ENCODE measurements at regions not wholly inside any gene's neighbourhood (a gene's known extent, or its start where the extent isn't known, plus 50 kb on each side); places are given as distances from the start of the nearest gene placed in this dataset.

DNA sequence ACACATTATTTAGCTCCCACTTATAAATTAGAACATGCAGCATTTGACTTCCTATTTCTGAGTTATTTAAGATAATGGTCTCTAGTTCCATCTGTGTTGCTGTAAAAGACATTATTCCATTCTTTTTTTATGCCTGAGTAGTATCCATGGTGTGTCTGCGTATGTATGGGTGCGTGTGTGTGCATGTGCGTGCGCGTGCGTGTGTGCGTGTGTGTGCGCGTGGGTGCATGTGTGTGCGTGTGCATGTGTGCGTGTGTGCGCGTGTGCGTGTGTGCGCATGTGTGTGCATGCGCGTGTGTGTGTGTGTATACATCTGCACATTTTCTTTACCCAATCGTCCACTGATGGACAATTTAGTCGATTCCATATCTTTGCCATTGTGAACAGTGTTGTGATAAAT is 479.4 kb upstream of the TMEM132C start:
- no peaks in the 10 kb centered on the region for H3K27me3 ChIP-seq (ENCODE audit: low read length)
- no peak overlapping the region for H3K4me3 ChIP-seq (ENCODE audit: insufficient read depth, low read length, poor library complexity, severe bottlenecking)
- no peaks in the 10 kb centered on the region for H4K20me1 ChIP-seq (ENCODE audit: low read depth, low read length)
- no peak overlapping the region for H3K9ac ChIP-seq (ENCODE audit: low read length)
- H3K9me3 ChIP-seq (ENCODE audit: insufficient read depth, low read length): no peaks in the 10 kb centered on the region
- no peaks in the 10 kb centered on the region for H3K79me2 ChIP-seq (ENCODE audit: insufficient read depth, low read length)
- H3K4me2 ChIP-seq (ENCODE audit: low read depth, low read length, poor library complexity, severe bottlenecking): no peak overlapping the region
- no peaks in the 10 kb centered on the region for H3K36me3 ChIP-seq (ENCODE audit: low read length)
- TF ChIP-seq EZH2phosphoT487 (conservative IDR thresholded peaks at IDR 0.05; ENCODE audit: low read length): no peak
- TF ChIP-seq, protein P1, sequence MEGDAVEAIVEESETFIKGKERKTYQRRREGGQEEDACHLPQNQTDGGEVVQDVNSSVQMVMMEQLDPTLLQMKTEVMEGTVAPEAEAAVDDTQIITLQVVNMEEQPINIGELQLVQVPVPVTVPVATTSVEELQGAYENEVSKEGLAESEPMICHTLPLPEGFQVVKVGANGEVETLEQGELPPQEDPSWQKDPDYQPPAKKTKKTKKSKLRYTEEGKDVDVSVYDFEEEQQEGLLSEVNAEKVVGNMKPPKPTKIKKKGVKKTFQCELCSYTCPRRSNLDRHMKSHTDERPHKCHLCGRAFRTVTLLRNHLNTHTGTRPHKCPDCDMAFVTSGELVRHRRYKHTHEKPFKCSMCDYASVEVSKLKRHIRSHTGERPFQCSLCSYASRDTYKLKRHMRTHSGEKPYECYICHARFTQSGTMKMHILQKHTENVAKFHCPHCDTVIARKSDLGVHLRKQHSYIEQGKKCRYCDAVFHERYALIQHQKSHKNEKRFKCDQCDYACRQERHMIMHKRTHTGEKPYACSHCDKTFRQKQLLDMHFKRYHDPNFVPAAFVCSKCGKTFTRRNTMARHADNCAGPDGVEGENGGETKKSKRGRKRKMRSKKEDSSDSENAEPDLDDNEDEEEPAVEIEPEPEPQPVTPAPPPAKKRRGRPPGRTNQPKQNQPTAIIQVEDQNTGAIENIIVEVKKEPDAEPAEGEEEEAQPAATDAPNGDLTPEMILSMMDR (IDR thresholded peaks at IDR 0.05; ENCODE audit: insufficient read depth, low read length, poor library complexity, severe bottlenecking): no peak
- H3K27ac ChIP-seq (ENCODE audit: low read depth, low read length): no peak overlapping the region
- H3K9me2 ChIP-seq (replicated peaks; ENCODE audit: insufficient read depth, low read length): no peaks in the 10 kb centered on the region
- H3F3A ChIP-seq (ENCODE audit: insufficient read depth): no peaks in the 10 kb centered on the region
- no peak overlapping the region for H2AFZ ChIP-seq (ENCODE audit: low read depth, low read length, severe bottlenecking)

DNA sequence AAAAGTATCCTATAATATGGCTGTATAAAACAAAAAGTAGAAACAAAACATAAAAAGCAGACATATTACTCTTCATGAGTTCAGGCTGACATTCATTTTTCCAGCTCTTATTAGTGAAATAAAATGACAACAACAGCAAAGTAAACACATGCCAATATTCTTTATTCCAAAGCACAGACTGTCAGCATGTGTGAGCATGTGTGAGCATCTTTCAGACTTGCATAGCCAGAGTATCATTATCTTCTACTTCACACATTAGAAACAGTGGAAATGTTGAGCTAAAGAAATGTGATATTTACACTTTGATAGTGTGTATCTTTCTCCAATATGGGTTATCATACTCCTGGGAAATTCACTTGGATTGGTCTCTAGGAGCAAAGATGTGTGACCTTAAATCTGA is 476.6 kb upstream of the TMEM132C start:
- Histone ChIP-seq H2AFZ (ENCODE audit: low read depth, low read length, severe bottlenecking) (no peak overlapping the region), H3F3A (ENCODE audit: insufficient read depth) (no peaks in the 10 kb centered on the region), H3K9me3 (ENCODE audit: insufficient read depth, low read length) (no peaks in the 10 kb centered on the region), H3K27me3 (ENCODE audit: low read length) (no peaks in the 10 kb centered on the region), H3K4me3 (ENCODE audit: insufficient read depth, low read length, poor library complexity, severe bottlenecking) (no peak overlapping the region), H3K27ac (ENCODE audit: low read depth, low read length) (no peak overlapping the region), H3K9ac (ENCODE audit: low read length) (no peak overlapping the region), H3K9me2 (replicated peaks; ENCODE audit: insufficient read depth, low read length) (no peaks in the 10 kb centered on the region), H3K4me2 (ENCODE audit: low read depth, low read length, poor library complexity, severe bottlenecking) (no peak overlapping the region), H4K20me1 (ENCODE audit: low read depth, low read length) (no peaks in the 10 kb centered on the region), H3K36me3 (ENCODE audit: low read length) (no peaks in the 10 kb centered on the region), H3K79me2 (ENCODE audit: insufficient read depth, low read length) (no peaks in the 10 kb centered on the region)
- TF ChIP-seq, protein P1 (IDR thresholded peaks at IDR 0.05; ENCODE audit: insufficient read depth, low read length, poor library complexity, severe bottlenecking): no peak
- no peak for TF ChIP-seq EZH2phosphoT487 (conservative IDR thresholded peaks at IDR 0.05; ENCODE audit: low read length)

DNA sequence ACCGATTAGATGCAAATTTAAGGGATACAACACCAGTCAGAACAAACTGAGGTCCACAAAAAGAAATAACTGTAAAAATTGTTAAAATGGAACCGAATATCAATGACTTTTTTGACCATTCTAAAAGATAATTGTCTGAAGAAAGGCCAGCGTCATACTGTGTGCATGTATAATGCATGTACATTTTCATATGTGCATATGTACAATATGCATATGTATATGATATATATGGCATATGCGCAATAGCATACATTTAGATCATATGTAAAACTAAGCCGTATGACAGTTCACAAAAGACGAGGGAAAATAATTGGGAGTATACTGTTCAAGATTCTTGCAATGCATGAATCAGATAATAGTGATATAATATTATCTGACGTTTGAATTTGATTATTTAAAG is 475.8 kb upstream of the TMEM132C start:
- Histone ChIP-seq H3K9me3 (ENCODE audit: insufficient read depth, low read length) (no peaks in the 10 kb centered on the region), H3K36me3 (ENCODE audit: low read length) (no peaks in the 10 kb centered on the region), H3F3A (ENCODE audit: insufficient read depth) (no peaks in the 10 kb centered on the region), H3K9me2 (replicated peaks; ENCODE audit: insufficient read depth, low read length) (no peaks in the 10 kb centered on the region), H3K4me3 (ENCODE audit: insufficient read depth, low read length, poor library complexity, severe bottlenecking) (no peak overlapping the region), H3K27ac (ENCODE audit: low read depth, low read length) (no peak overlapping the region), H3K27me3 (ENCODE audit: low read length) (no peaks in the 10 kb centered on the region), H3K9ac (ENCODE audit: low read length) (no peak overlapping the region), H4K20me1 (ENCODE audit: low read depth, low read length) (no peaks in the 10 kb centered on the region), H3K79me2 (ENCODE audit: insufficient read depth, low read length) (no peaks in the 10 kb centered on the region), H3K4me2 (ENCODE audit: low read depth, low read length, poor library complexity, severe bottlenecking) (no peak overlapping the region), H2AFZ (ENCODE audit: low read depth, low read length, severe bottlenecking) (no peak overlapping the region)
- no peak for TF ChIP-seq EZH2phosphoT487 (conservative IDR thresholded peaks at IDR 0.05; ENCODE audit: low read length)
- TF ChIP-seq, protein P1 (IDR thresholded peaks at IDR 0.05; ENCODE audit: insufficient read depth, low read length, poor library complexity, severe bottlenecking): no peak
